HCT116 (cell line): ENCODE measurements at regions not wholly inside any gene's neighbourhood (a gene's known extent, or its start where the extent isn't known, plus 50 kb on each side); places are given as distances from the start of the nearest gene placed in this dataset.

Experiments
- ATAC-seq: fragments of 200-7000 bp; cut with Tn5 transposase; 2 replicates; pipeline ENCODE4 v1.9.1; 2020; ENCODE audit warnings: mild to moderate bottlenecking, moderate library complexity
- BruUV-seq: library from RNA; stranded (reverse); fragments of 400-500 nt; replicated peaks from 2 replicates; lab custom pipeline; 2021; lab: Mats Ljungman, UMichigan
- CTCF ChIA-PET: fragments of 300-600 bp; sonication (Branson Sonifier 250); formaldehyde crosslinking; loops from one replicate; lab custom pipeline; 2021; ENCODE audit warnings: antibody characterized with exemption; lab: Charles Lee
- POLR2A ChIA-PET: fragments of 300-600, 350-600 bp; sonication (Branson Sonifier 250); formaldehyde crosslinking; loops from one replicate; lab custom pipeline; 2021; ENCODE audit warnings: antibody characterized with exemption; lab: Charles Lee
- RAD21 ChIA-PET, 2 experiments: fragments of 300-600 bp; sonication (Branson Sonifier 250); formaldehyde crosslinking; loops; one replicate each; lab custom pipeline; 2023; ENCODE audit warnings: low total read pairs in 2 of 2; ENCODE audit not compliant: uncharacterized antibody in 2 of 2, unreplicated experiment in 2 of 2, low non-redundant PET in 1 of 2; lab: Charles Lee
- DNase-seq: peaks from one replicate; pipeline ENCODE4 v3.0.0-alpha.2; 2010; ENCODE audit warnings: low read depth, low spot score
- H2AFZ ChIP-seq: fragments of 200-600 bp; shearing (Covaris generic), sonication (generic); 2 replicates; pipeline ENCODE4 v1.6.1; 2017; ENCODE audit warnings: low read depth, mixed run types, mixed read lengths, antibody characterized with exemption, low read length; ENCODE audit not compliant: poor library complexity, severe bottlenecking
- H3K27ac ChIP-seq: 2 replicates; pipeline ENCODE4 v1.5.1; 2012; ENCODE audit warnings: low read depth, low read length
- H3K27me3 ChIP-seq: fragments of 200-600 bp; sonication (generic); 2 replicates; pipeline ENCODE4 v1.6.1; 2016; ENCODE audit warnings: mixed run types, low read length, mixed read lengths; ENCODE audit not compliant: insufficient read depth
- H3K36me3 ChIP-seq, 2 experiments: fragments of 200-500 bp in 1 of 2; fragments of 200-600 bp in 1 of 2; sonication (Bioruptor generic) in 1 of 2; sonication (generic) in 1 of 2; 2 replicates each; pipeline versions ENCODE4 v1.5.1 to v1.6.1; 2014 to 2016; ENCODE audit warnings: low read length in 2 of 2, inconsistent platforms in 1 of 2, mixed read lengths in 1 of 2, mixed run types in 1 of 2; ENCODE audit not compliant: insufficient read depth in 2 of 2, control insufficient read depth in 1 of 2
- H3K4me1 ChIP-seq, 2 experiments: fragments of 200-600 bp in 1 of 2; sonication (generic) in 1 of 2; 2 replicates each; pipeline versions ENCODE4 v1.5.1 to v1.6.1; 2012 to 2017; ENCODE audit warnings: low read length in 2 of 2, inconsistent platforms in 1 of 2, mild to moderate bottlenecking in 1 of 2, mixed read lengths in 1 of 2, mixed run types in 1 of 2, moderate library complexity in 1 of 2; ENCODE audit not compliant: insufficient read depth in 2 of 2, control insufficient read depth in 1 of 2
- H3K4me2 ChIP-seq: fragments of 200-600 bp; sonication (generic); 2 replicates; pipeline ENCODE4 v1.6.1; 2017; ENCODE audit warnings: mixed run types, low read length, mixed read lengths
- H3K4me3 ChIP-seq, 2 experiments: fragments of 200-600 bp in 1 of 2; sonication (generic) in 1 of 2; replicated peaks in 1 of 2; 2 replicates each; pipeline ENCODE4 v1.5.1; 2011 to 2016; ENCODE audit warnings: low read length in 2 of 2, control low read depth in 1 of 2, low read depth in 1 of 2, mild to moderate bottlenecking in 1 of 2, mixed read lengths in 1 of 2, mixed run types in 1 of 2
- H3K79me2 ChIP-seq: fragments of 200-600 bp; sonication (generic); 2 replicates; pipeline ENCODE4 v1.6.1; 2017; ENCODE audit warnings: mild to moderate bottlenecking, mixed run types, low read length, moderate library complexity, mixed read lengths; ENCODE audit not compliant: insufficient read depth
- H3K9ac ChIP-seq: fragments of 200-600 bp; sonication (generic); 2 replicates; pipeline ENCODE4 v1.6.1; 2016; ENCODE audit warnings: low read length, mixed read lengths
- H3K9me2 ChIP-seq: fragments of 200-600 bp; sonication (generic), shearing (Covaris generic); 2 replicates; pipeline ENCODE4 v1.6.1; 2017; ENCODE audit warnings: mixed run types, mild to moderate bottlenecking, moderate library complexity; ENCODE audit not compliant: insufficient read depth
- H3K9me3 ChIP-seq, 2 experiments: fragments of 200-500 bp in 1 of 2; fragments of 200-600 bp in 1 of 2; sonication (Bioruptor generic) in 1 of 2; sonication (generic) in 1 of 2; 2 replicates each; pipeline ENCODE4 v1.6.1; 2014 to 2017; ENCODE audit warnings: low read length in 2 of 2, mixed read lengths in 2 of 2, inconsistent platforms in 1 of 2, low read depth in 1 of 2, mild to moderate bottlenecking in 1 of 2, mixed run types in 1 of 2, moderate library complexity in 1 of 2; ENCODE audit not compliant: control insufficient read depth in 1 of 2, insufficient read depth in 1 of 2
- H4K20me1 ChIP-seq: fragments of 200-600 bp; sonication (generic), shearing (Covaris generic); 2 replicates; pipeline ENCODE4 v1.6.1; 2017; ENCODE audit warnings: mixed run types, mild to moderate bottlenecking, moderate library complexity; ENCODE audit not compliant: insufficient read depth
- EZH2 ChIP-seq: fragments of 200-600 bp; sonication (generic); IDR thresholded peaks from 2 replicates; pipeline ENCODE4 v1.6.1; 2017; ENCODE audit warnings: antibody characterized with exemption, mixed run types
- EZH2phosphoT487 ChIP-seq: fragments of 200-600 bp; IDR thresholded peaks from 2 replicates; pipeline ENCODE4 v1.6.1; 2018; ENCODE audit warnings: antibody characterized with exemption, borderline replicate concordance
- POLR2AphosphoS5 ChIP-seq: IDR thresholded peaks from 2 replicates; pipeline ENCODE4 v1.6.1; 2011; ENCODE audit warnings: mild to moderate bottlenecking, low read depth, low read length, moderate library complexity
- RAD21 ChIP-seq: IDR thresholded peaks from 2 replicates; pipeline ENCODE4 v1.6.1; 2012; ENCODE audit warnings: low read depth, mild to moderate bottlenecking
- SP1 ChIP-seq: IDR thresholded peaks from 2 replicates; pipeline ENCODE4 v1.6.1; 2012; ENCODE audit warnings: low read depth
- YY1 ChIP-seq: IDR thresholded peaks from 2 replicates; pipeline ENCODE4 v1.6.1; 2011; ENCODE audit warnings: low read length, low read depth, moderate library complexity, mild to moderate bottlenecking; ENCODE audit not compliant: insufficient replicate concordance; ENCODE audit errors: extremely low read depth
- intact Hi-C: fragments of 100-400 bp; cut with micrococcal nuclease; formaldehyde crosslinking; loops from 2 replicates; pipeline ENCODE4 v1.10.0; 2022
- TF ChIP-seq, protein P1 (sequence below): IDR thresholded peaks from 2 replicates; pipeline ENCODE4 v1.6.1; 2011; ENCODE audit warnings: mild to moderate bottlenecking, low read length, moderate library complexity; ENCODE audit not compliant: insufficient replicate concordance; ENCODE audit errors: extremely low read depth

DNA sequence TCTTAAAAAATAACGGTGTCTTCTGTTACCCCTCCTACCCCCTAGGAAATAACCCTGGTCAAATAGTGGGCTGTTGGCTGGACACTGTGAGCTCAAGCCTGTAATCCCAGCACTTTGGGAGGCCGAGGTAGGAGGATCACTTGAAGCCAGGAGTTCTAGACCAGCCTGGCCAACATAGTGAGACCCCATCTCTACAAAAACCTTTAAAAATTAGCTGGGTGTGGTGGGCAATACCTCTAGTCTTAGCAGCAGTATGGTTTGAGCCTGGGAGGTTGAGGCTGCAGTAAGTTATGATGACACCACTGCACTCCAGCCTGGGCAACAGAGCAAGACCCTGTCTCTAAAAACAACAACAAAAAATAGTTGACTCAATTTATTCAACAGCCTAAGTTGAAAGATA lies 453.7 kb downstream of the SIPA1L2 start:
- DNase-seq = no peak
- CTCF ChIA-PET = no interaction called here
- H3K27me3 ChIP-seq = no peaks in the 10 kb centered on the region
- no peak overlapping the region for H3K4me2 ChIP-seq
- no peaks in the 10 kb centered on the region for H3K9me2 ChIP-seq
- no peak overlapping the region for H3K27ac ChIP-seq
- TF ChIP-seq, protein P1, sequence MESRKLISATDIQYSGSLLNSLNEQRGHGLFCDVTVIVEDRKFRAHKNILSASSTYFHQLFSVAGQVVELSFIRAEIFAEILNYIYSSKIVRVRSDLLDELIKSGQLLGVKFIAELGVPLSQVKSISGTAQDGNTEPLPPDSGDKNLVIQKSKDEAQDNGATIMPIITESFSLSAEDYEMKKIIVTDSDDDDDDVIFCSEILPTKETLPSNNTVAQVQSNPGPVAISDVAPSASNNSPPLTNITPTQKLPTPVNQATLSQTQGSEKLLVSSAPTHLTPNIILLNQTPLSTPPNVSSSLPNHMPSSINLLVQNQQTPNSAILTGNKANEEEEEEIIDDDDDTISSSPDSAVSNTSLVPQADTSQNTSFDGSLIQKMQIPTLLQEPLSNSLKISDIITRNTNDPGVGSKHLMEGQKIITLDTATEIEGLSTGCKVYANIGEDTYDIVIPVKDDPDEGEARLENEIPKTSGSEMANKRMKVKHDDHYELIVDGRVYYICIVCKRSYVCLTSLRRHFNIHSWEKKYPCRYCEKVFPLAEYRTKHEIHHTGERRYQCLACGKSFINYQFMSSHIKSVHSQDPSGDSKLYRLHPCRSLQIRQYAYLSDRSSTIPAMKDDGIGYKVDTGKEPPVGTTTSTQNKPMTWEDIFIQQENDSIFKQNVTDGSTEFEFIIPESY = no peak
- TF ChIP-seq EZH2phosphoT487 (no peak), SP1 (no peak)
- TF ChIP-seq, all 23 proteins: peak for 0
- POLR2A ChIA-PET = no interaction called here
- ATAC-seq = no peak
- H3K9ac ChIP-seq = no peak overlapping the region
- RAD21 ChIA-PET = no interaction called here
- H3K4me1 ChIP-seq = no peaks in the 10 kb centered on the region
- no TSS peak for BruUV-seq
- no peaks in the 10 kb centered on the region for H3K36me3 ChIP-seq
- H3K79me2 ChIP-seq = no peaks in the 10 kb centered on the region
- no peak overlapping the region for H2AFZ ChIP-seq
- H3K9me3 ChIP-seq = no peaks in the 10 kb centered on the region
- H4K20me1 ChIP-seq = no peaks in the 10 kb centered on the region
- intact Hi-C loops = no loop called here
- no peak overlapping the region for H3K4me3 ChIP-seq

DNA sequence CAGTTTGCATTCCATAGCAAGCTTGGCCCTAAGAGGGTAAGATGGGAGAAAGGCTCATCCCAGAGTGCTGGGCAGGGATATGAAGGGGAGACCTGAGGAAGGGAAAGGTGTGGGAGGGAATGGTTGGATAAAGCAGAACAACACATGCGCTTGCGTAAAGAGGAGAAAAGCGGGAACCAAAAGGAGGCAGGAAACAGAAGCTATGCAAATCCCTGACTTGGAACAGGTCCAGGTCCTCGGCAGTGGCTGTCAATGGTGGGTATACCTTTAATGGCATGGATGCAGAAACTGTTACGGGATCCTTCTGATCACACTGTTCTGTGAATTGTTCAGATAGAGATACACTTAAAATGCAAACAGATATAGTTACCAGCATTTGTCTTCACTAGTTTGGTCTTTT lies 455.6 kb downstream of the SIPA1L2 start:
- no peak overlapping the region for H2AFZ ChIP-seq
- no peaks in the 10 kb centered on the region for H3K79me2 ChIP-seq
- no peak overlapping the region for H3K4me3 ChIP-seq
- CTCF ChIA-PET = no interaction called here
- H3K9me2 ChIP-seq = no peaks in the 10 kb centered on the region
- H3K36me3 ChIP-seq = no peaks in the 10 kb centered on the region
- BruUV-seq = no TSS peak
- H3K4me1 ChIP-seq = no peaks in the 10 kb centered on the region
- H3K9ac ChIP-seq = no peak overlapping the region
- RAD21 ChIA-PET = no interaction called here
- TF ChIP-seq EZH2 (no peak), YY1 (no peak), POLR2AphosphoS5 (no peak), SP1 (no peak), RAD21 (no peak), EZH2phosphoT487 (no peak)
- intact Hi-C loops = no loop called here
- no peak overlapping the region for H3K27ac ChIP-seq
- H3K27me3 ChIP-seq = no peaks in the 10 kb centered on the region
- H4K20me1 ChIP-seq = no peaks in the 10 kb centered on the region
- no peak overlapping the region for H3K4me2 ChIP-seq
- no peaks in the 10 kb centered on the region for H3K9me3 ChIP-seq
- DNase-seq (no peak), ATAC-seq (no peak)
- POLR2A ChIA-PET = no interaction called here
